ENCODE measurements at regions not wholly inside any gene's neighbourhood (a gene's known extent, or its start where the extent isn't known, plus 50 kb on each side); places are given as distances from the start of the nearest gene placed in this dataset.
"Not testable (repeated sequence)": the region's sequence is repeated elsewhere in the genome, so short reads cannot be mapped to it uniquely, and the experiment has no call there.

DNA sequence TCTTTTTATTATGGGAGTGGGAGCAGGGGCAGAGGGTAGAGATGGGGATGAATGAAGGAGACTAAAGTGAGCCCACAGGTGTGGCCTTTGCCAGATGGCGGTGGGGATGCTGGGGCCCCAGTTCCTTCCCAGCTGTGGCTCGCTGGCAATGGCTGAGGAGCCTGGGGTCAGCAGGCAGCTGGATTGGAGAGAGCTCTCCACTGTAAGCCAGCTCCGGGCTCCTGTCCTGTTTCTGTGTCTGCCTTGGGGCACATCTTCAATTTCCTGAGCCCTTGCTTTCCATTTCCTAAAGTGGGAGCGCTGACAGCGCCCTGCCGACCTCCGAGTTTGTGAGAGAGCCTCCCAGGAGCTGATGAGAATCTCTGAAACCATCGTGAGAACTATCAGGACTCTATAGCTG is 75.6 kb upstream of the SPRY4 start:
- TF ChIP-seq, protein P1, sequence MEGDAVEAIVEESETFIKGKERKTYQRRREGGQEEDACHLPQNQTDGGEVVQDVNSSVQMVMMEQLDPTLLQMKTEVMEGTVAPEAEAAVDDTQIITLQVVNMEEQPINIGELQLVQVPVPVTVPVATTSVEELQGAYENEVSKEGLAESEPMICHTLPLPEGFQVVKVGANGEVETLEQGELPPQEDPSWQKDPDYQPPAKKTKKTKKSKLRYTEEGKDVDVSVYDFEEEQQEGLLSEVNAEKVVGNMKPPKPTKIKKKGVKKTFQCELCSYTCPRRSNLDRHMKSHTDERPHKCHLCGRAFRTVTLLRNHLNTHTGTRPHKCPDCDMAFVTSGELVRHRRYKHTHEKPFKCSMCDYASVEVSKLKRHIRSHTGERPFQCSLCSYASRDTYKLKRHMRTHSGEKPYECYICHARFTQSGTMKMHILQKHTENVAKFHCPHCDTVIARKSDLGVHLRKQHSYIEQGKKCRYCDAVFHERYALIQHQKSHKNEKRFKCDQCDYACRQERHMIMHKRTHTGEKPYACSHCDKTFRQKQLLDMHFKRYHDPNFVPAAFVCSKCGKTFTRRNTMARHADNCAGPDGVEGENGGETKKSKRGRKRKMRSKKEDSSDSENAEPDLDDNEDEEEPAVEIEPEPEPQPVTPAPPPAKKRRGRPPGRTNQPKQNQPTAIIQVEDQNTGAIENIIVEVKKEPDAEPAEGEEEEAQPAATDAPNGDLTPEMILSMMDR (IDR thresholded peaks at IDR 0.05) = no peak
- no peak for TF ChIP-seq POLR2A (IDR thresholded peaks at IDR 0.05)
- H3K4me3 ChIP-seq (ENCODE audit: low read depth, poor library complexity, severe bottlenecking) = no peak overlapping the region
- intact Hi-C loops (cut with DNase I; ENCODE audit: low total_unique reads) = no loop called here
- no peak for DNase-seq (ENCODE audit: low spot score in 2 of 2)
- WGBS, 2 donors = 81 to 82% methylated on average over 8 of the region's 8 CpGs

DNA sequence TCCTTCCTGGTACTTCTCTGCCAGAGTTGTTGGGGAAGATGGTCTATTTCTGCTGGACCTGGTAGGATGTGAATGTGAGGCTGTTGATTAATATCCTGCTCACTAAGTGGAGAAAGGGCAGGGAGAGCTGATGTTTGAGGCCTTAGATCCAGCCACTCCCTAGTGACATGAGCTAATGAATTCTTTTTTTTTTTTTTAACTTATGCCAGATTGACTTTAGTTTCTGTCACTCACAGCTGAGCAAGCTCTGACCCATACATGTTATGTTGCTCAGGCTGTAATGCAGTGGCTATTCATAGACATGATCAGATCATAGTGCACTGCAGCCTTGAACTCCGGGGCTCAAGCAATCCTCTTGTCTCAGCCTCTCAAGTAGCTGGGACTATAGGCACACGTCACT is 75.1 kb upstream of the SPRY4 start:
- intact Hi-C loops (cut with DNase I; ENCODE audit: low total_unique reads) = no loop called here
- no peak for DNase-seq (ENCODE audit: low spot score in 2 of 2)
- TF ChIP-seq, protein P1 (IDR thresholded peaks at IDR 0.05) = no peak
- no peak for TF ChIP-seq POLR2A (IDR thresholded peaks at IDR 0.05)
- no peak overlapping the region for H3K4me3 ChIP-seq (ENCODE audit: low read depth, poor library complexity, severe bottlenecking)
- 57 to 68% methylated on average over 2 of the region's 2 CpGs for WGBS, 2 donors

DNA sequence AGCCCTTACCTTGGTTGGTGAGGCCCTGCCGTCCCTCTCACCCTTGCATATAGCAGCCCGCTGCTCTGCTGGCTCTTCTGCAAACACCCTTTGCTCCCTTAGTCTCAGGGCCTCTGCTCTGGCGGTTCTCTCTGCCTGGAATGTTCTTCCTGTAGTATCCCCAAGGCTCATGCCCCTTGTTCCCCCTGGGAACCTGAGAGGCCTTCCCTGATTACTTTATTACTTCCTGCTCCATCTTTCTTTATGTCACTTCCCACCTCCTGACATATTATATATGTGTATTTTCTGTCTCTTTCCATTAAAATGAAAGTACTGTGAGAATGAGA is 73.9 kb upstream of the SPRY4 start:
- intact Hi-C loops (cut with DNase I; ENCODE audit: low total_unique reads) = no loop called here
- no peak overlapping the region for H3K4me3 ChIP-seq (ENCODE audit: low read depth, poor library complexity, severe bottlenecking)
- TF ChIP-seq, protein P1 (IDR thresholded peaks at IDR 0.05) = no peak
- no peak for TF ChIP-seq POLR2A (IDR thresholded peaks at IDR 0.05)
- no peak for DNase-seq (ENCODE audit: low spot score in 2 of 2)
- 90 to 93% methylated on average over 3 of the region's 3 CpGs for WGBS, 2 donors

DNA sequence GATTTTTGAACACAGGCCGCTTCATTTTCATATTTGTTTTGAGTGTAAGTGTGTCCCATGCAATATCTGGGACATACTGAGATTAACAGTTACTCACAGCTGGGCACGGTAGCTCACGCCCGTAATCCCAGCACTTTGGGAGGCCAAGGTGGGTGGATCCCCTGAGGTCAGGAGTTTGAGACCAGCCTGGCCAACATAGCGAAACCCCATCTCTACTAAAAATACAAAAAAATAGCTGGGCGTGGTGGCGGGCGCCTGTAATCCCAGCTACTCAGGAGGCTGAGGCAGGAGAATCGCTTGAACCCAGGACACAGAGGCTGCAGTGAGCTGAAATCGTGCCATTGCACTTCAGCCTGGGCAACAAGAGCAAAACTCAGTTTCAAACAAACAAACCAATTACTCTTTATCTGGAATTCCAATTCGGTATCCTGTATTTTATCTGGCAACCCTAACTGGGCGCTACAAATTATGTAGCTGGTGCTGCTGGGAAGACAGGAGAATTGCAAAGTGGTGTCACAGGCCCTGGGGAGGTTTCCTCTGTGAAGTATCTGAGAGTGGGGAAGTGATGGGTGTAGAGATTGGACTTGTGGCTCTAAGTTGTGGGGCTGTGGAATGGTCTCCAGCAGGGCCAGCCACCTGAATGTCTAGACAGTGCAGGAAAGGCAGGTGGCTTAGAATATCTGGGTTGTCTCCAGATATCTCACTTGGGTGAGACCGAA is 73.3 kb upstream of the SPRY4 start:
- 88 to 91% methylated on average over 13 of the region's 13 CpGs for WGBS, 2 donors
- peak in 1 of 2 donors; percentile 57 for DNase-seq (ENCODE audit: low spot score in 2 of 2)
- intact Hi-C loops (cut with DNase I; ENCODE audit: low total_unique reads); H3K4me3 ChIP-seq (ENCODE audit: low read depth, poor library complexity, severe bottlenecking): not testable (repeated sequence)

DNA sequence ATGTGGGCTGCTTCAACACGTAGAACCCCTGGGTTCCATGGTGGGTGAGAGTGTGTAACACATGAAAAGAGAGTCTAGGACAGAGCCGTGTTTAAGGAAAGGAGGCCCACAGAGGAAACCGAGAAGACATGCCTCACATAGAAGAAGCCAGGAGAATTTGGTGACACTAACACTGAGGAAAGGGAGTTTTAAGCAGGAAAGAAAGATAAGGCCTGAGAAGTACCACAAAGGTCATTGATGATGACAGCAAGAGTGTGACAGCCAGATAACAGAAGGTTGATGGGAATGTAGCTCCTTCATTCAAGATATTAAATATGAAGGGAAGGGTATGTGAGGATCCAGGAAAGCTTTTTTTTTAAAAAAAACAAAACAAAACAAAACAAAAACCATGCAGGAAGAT is 72.4 kb upstream of the SPRY4 start:
- intact Hi-C loops (cut with DNase I; ENCODE audit: low total_unique reads) = no loop called here
- 93 to 94% methylated on average over 3 of the region's 3 CpGs for WGBS, 2 donors

DNA sequence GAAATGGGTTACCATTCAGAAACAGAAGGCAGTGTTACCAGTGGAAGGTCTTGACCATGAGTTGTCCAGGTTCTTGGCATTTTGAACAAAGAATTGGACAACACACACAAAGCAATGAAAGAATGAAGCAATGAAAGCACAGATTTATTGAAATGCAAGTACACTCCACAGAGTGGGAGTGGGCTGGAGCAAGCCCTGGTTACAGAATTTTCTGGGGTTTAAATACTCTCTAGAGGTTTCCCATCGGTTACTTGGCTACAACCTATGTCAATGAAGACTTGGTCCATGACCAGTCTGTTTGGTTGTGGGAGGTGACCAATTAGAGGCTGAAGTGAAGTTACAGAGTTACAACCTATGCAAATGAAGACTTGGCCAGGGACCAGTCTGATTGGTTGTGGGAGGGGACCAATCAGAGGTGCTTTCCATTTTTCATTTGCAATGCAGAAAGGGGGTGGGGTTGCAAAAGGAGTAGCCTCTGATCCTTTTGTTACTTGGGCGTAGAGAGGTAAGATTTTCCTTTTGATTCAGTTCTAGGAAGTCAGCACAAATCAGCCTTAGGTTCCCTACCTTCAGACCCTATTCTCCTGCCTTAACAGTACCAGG is 71.7 kb upstream of the SPRY4 start:
- intact Hi-C loops (cut with DNase I; ENCODE audit: low total_unique reads) = no loop called here
- DNase-seq (ENCODE audit: low spot score in 2 of 2) = no peak
- no peak for TF ChIP-seq POLR2A (IDR thresholded peaks at IDR 0.05)
- TF ChIP-seq, protein P1 (IDR thresholded peaks at IDR 0.05) = no peak
- 91 to 93% methylated on average over 2 of the region's 2 CpGs for WGBS, 2 donors
- no peak overlapping the region for H3K4me3 ChIP-seq (ENCODE audit: low read depth, poor library complexity, severe bottlenecking)

More for the DNA sequence above, 72.4 kb upstream of the SPRY4 start:
- TF ChIP-seq, protein P1 (IDR thresholded peaks at IDR 0.05) = no peak
- TF ChIP-seq POLR2A (IDR thresholded peaks at IDR 0.05) = no peak
- DNase-seq (ENCODE audit: low spot score in 2 of 2) = peak in 1 of 2 donors; percentile 3
- H3K4me3 ChIP-seq (ENCODE audit: low read depth, poor library complexity, severe bottlenecking) = no peak overlapping the region

All from lower leg skin (tissue), 4 donors.